Adrenal gland (tissue), 9 donors: ENCODE measurements at regions not wholly inside any gene's neighbourhood (a gene's known extent, or its start where the extent isn't known, plus 50 kb on each side); places are given as distances from the start of the nearest gene placed in this dataset.

Experiments
- DNase-seq, 7 donors: peaks; one replicate each; pipeline ENCODE4 v3.0.0-alpha.2; 2019 to 2020
- H3K27ac ChIP-seq, 5 donors: fragments of 200-600 bp; sonication (generic) in 4 of 5; 1 replicate in 3 of 5; 2 replicates in 2 of 5; pipeline versions ENCODE4 v1.5.1 to v1.8.0; 2016 to 2020; ENCODE audit warnings: mild to moderate bottlenecking in 1 of 5
- H3K27me3 ChIP-seq: fragments of 200-600 bp; 2 replicates; pipeline ENCODE4 v1.8.0; 2021
- H3K36me3 ChIP-seq, 2 donors: fragments of 200-600 bp; replicated peaks in 1 of 2; 1 replicate in 1 of 2; 2 replicates in 1 of 2; pipeline versions ENCODE4 v1.5.1 to v1.8.0; 2018 to 2022
- H3K4me1 ChIP-seq, 2 donors: fragments of 200-600 bp; replicated peaks in 1 of 2; 1 replicate in 1 of 2; 2 replicates in 1 of 2; pipeline versions ENCODE4 v1.5.1 to v1.8.0; 2018 to 2021
- H3K4me3 ChIP-seq, 4 donors: fragments of 200-600 bp; sonication (generic) in 3 of 4; one replicate each; pipeline ENCODE4 v1.5.1; 2016 to 2018
- H3K9me3 ChIP-seq, 3 donors: fragments of 200-600 bp; sonication (generic) in 1 of 3; replicated peaks in 1 of 3; 1 replicate in 2 of 3; 2 replicates in 1 of 3; pipeline versions ENCODE4 v1.5.1 to v1.8.0; 2016 to 2021
- CTCF ChIP-seq, 6 experiments: fragments of 450-650 bp in 4 of 6; fragments of 200-600 bp in 2 of 6; sonication (generic) in 1 of 6; IDR thresholded peaks; 1 replicate in 5 of 6; 2 replicates in 1 of 6; pipeline versions ENCODE4 v1.5.1 to v1.8.0; 2016 to 2021; ENCODE audit warnings: antibody characterized with exemption in 6 of 6, mild to moderate bottlenecking in 2 of 6, moderate library complexity in 1 of 6
- POLR2A ChIP-seq, 2 donors: fragments of 450-650 bp; IDR thresholded peaks; one replicate each; pipeline ENCODE4 v1.6.1; 2017; ENCODE audit warnings: antibody characterized with exemption in 2 of 2, mild to moderate bottlenecking in 2 of 2, moderate library complexity in 1 of 2
- WGBS, 4 donors: extraction: QIAGEN DNeasy Blood & Tissue Kit in 2 of 4; methylation state at CpG; one replicate each; pipeline versions ENCODE4 v1.1.5 to v1.1.7; 2013 to 2017; 5-methylcytosine and 5-hydroxymethylcytosine counted together
- intact Hi-C, 2 donors: fragments of 100-400 bp; cut with DNase I; formaldehyde crosslinking; loops; one replicate each; pipeline versions ENCODE4 v1.14.1 to v1.15.0; 2022 to 2023
- donor health status: healthy with polysubstance abuse.
- donor health status: Bipolar disorder and iron deficiency.
- donor health status: DM: yes; HTN: yes; CAD: no.
- donor health status: DM: no; HTN: no; CAD: no.
- donor health status: DM: no; HTN: no; CAD: no.

GRCh38 chr10:88172159-88172558 lies 308.7 kb downstream of the PTEN start:
- intact Hi-C loops = no loop called here
- H3K27me3 ChIP-seq = no peaks in the 10 kb centered on the region

GRCh38 chr10:88174391-88174790 lies 311.0 kb downstream of the PTEN start:
- TF ChIP-seq POLR2A (IDR thresholded peaks at IDR 0.05) (no peak), CTCF (IDR thresholded peaks at IDR 0.05) (no peak)
- 84 to 94% (median 88%) methylated on average over 5 of the region's 5 CpGs for WGBS, 4 donors
- H3K27me3 ChIP-seq = no peaks in the 10 kb centered on the region
- no peak overlapping the region for H3K27ac ChIP-seq
- no peak for DNase-seq
- no peaks in the 10 kb centered on the region for H3K9me3 ChIP-seq
- intact Hi-C loops = no loop called here
- H3K4me1 ChIP-seq = no peaks in the 10 kb centered on the region
- H3K4me3 ChIP-seq = no peak overlapping the region
- H3K36me3 ChIP-seq = no peaks in the 10 kb centered on the region

More at GRCh38 chr10:88172159-88172558, 308.7 kb downstream of the PTEN start:
- Histone ChIP-seq H3K4me3 (no peak overlapping the region), H3K36me3 (no peaks in the 10 kb centered on the region), H3K27ac (no peak overlapping the region), H3K4me1 (peaks cover 0 to 1% of the 10 kb centered on the region in 2 donors), H3K9me3 (no peaks in the 10 kb centered on the region)
- TF ChIP-seq CTCF (IDR thresholded peaks at IDR 0.05) = no peak
- TF ChIP-seq POLR2A (IDR thresholded peaks at IDR 0.05) = no peak
- DNase-seq = no peak
- 44 to 68% (median 52%) methylated on average over 1 of the region's 1 CpG for WGBS, 4 donors

- DNase-seq = no peak
- Histone ChIP-seq H3K9me3 (no peaks in the 10 kb centered on the region), H3K36me3 (no peaks in the 10 kb centered on the region), H3K4me1 (no peaks in the 10 kb centered on the region), H3K27me3 (no peaks in the 10 kb centered on the region), H3K4me3 (no peak overlapping the region), H3K27ac (no peak overlapping the region)
- TF ChIP-seq CTCF (IDR thresholded peaks at IDR 0.05) (no peak), POLR2A (IDR thresholded peaks at IDR 0.05) (no peak)
- intact Hi-C loops = no loop called here
These were observed 315.3 kb downstream of the PTEN start for GRCh38 chr10:88178758-88179157.

- H3K4me1 ChIP-seq = no peaks in the 10 kb centered on the region
- intact Hi-C loops = no loop called here
- no peak overlapping the region for H3K4me3 ChIP-seq
- H3K36me3 ChIP-seq = no peaks in the 10 kb centered on the region
- no peaks in the 10 kb centered on the region for H3K27me3 ChIP-seq
- TF ChIP-seq POLR2A (IDR thresholded peaks at IDR 0.05) (no peak), CTCF (IDR thresholded peaks at IDR 0.05) (no peak)
- DNase-seq = no peak
- 81 to 88% (median 84%) methylated on average over 3 of the region's 3 CpGs for WGBS, 4 donors
- no peaks in the 10 kb centered on the region for H3K9me3 ChIP-seq
- H3K27ac ChIP-seq = no peak overlapping the region
These were observed 316.4 kb downstream of the PTEN start for GRCh38 chr10:88179831-88180230.
